Trophoblast cell (in vitro differentiated cells and primary cell): ENCODE measurements at regions not wholly inside any gene's neighbourhood (a gene's known extent, or its start where the extent isn't known, plus 50 kb on each side); places are given as distances from the start of the nearest gene placed in this dataset.

Experiments
- DNase-seq, 2 donors: peaks; one replicate each; pipeline ENCODE4 v3.0.0-alpha.2; 2016
- H2AFZ ChIP-seq: 2 replicates; pipeline ENCODE4 v1.6.1; 2013; ENCODE audit warnings: low read length, moderate library complexity, mild to moderate bottlenecking; ENCODE audit not compliant: insufficient read depth, poor library complexity
- H2AK5ac ChIP-seq: 2 replicates; pipeline ENCODE4 v1.6.1; 2013; ENCODE audit warnings: mild to moderate bottlenecking, low read length
- H2BK120ac ChIP-seq: 2 replicates; pipeline ENCODE4 v1.6.1; 2013; ENCODE audit warnings: low read length, mild to moderate bottlenecking, moderate library complexity; ENCODE audit not compliant: insufficient read depth, poor library complexity
- H2BK12ac ChIP-seq: 2 replicates; pipeline ENCODE4 v1.6.1; 2013; ENCODE audit warnings: mild to moderate bottlenecking, low read length, moderate library complexity
- H2BK5ac ChIP-seq: 2 replicates; pipeline ENCODE4 v1.6.1; 2013; ENCODE audit warnings: low read length, low read depth, moderate library complexity, mild to moderate bottlenecking; ENCODE audit not compliant: poor library complexity
- H3K14ac ChIP-seq: 2 replicates; pipeline ENCODE4 v1.6.1; 2013; ENCODE audit warnings: mild to moderate bottlenecking, low read length
- H3K18ac ChIP-seq: 2 replicates; pipeline ENCODE4 v1.6.1; 2013; ENCODE audit warnings: mild to moderate bottlenecking, low read length
- H3K23ac ChIP-seq: 2 replicates; pipeline ENCODE4 v1.6.1; 2013; ENCODE audit warnings: low read length
- H3K27ac ChIP-seq: 2 replicates; pipeline ENCODE4 v1.5.1; 2013; ENCODE audit warnings: low read depth, mild to moderate bottlenecking, inconsistent platforms, low read length, moderate library complexity
- H3K27me3 ChIP-seq: 2 replicates; pipeline ENCODE4 v1.6.1; 2013; ENCODE audit warnings: inconsistent platforms, mild to moderate bottlenecking, low read length, moderate library complexity; ENCODE audit not compliant: insufficient read depth
- H3K36me3 ChIP-seq, 2 experiments: 1 replicate in 1 of 2; 2 replicates in 1 of 2; pipeline ENCODE4 v1.6.1; 2013; ENCODE audit warnings: low read length in 2 of 2, mild to moderate bottlenecking in 2 of 2, moderate library complexity in 1 of 2; ENCODE audit not compliant: insufficient read depth in 2 of 2, control insufficient read depth in 1 of 2
- H3K4ac ChIP-seq: 2 replicates; pipeline ENCODE4 v1.6.1; 2013; ENCODE audit warnings: low read depth, mild to moderate bottlenecking, low read length, moderate library complexity
- H3K4me1 ChIP-seq, 2 experiments: 1 replicate in 1 of 2; 2 replicates in 1 of 2; pipeline ENCODE4 v1.6.1; 2013; ENCODE audit warnings: low read length in 2 of 2, mild to moderate bottlenecking in 2 of 2, moderate library complexity in 1 of 2; ENCODE audit not compliant: insufficient read depth in 2 of 2, control insufficient read depth in 1 of 2
- H3K4me2 ChIP-seq: 2 replicates; pipeline ENCODE4 v1.6.1; 2013; ENCODE audit warnings: inconsistent platforms, mild to moderate bottlenecking, low read length, moderate library complexity
- H3K4me3 ChIP-seq: 2 replicates; pipeline ENCODE4 v1.5.1; 2013; ENCODE audit warnings: mild to moderate bottlenecking, low read depth, low read length, inconsistent platforms
- H3K79me1 ChIP-seq: one replicate; pipeline ENCODE4 v1.6.1; 2013; ENCODE audit warnings: low read length
- H3K79me2 ChIP-seq: 2 replicates; pipeline ENCODE4 v1.6.1; 2013; ENCODE audit warnings: low read length, mild to moderate bottlenecking; ENCODE audit not compliant: control insufficient read depth, insufficient read depth, poor library complexity
- H3K9ac ChIP-seq: 2 replicates; pipeline ENCODE4 v1.6.1; 2013; ENCODE audit warnings: mild to moderate bottlenecking, low read length
- H3K9me3 ChIP-seq: 2 replicates; pipeline ENCODE4 v1.6.1; 2013; ENCODE audit warnings: low read depth, mild to moderate bottlenecking, control low read depth, inconsistent platforms, low read length; ENCODE audit not compliant: insufficient read depth
- H4K12ac ChIP-seq: 2 replicates; pipeline ENCODE4 v1.6.1; 2013; ENCODE audit warnings: low read depth, mild to moderate bottlenecking, low read length, moderate library complexity
- H4K8ac ChIP-seq: 2 replicates; pipeline ENCODE4 v1.6.1; 2013; ENCODE audit warnings: low read depth, mild to moderate bottlenecking, low read length, moderate library complexity
- H4K91ac ChIP-seq: one replicate; pipeline ENCODE4 v1.6.1; 2013; ENCODE audit warnings: low read depth, mild to moderate bottlenecking, low read length, moderate library complexity
- WGBS: extraction: QIAGEN DNeasy Blood & Tissue Kit; methylation state at CpG from one replicate; pipeline ENCODE4 v1.1.7; 2013; ENCODE audit warnings: missing lambda C conversion rate; ENCODE audit not compliant: insufficient read length, insufficient coverage; ENCODE audit errors: extremely low coverage; 5-methylcytosine and 5-hydroxymethylcytosine counted together

DNA sequence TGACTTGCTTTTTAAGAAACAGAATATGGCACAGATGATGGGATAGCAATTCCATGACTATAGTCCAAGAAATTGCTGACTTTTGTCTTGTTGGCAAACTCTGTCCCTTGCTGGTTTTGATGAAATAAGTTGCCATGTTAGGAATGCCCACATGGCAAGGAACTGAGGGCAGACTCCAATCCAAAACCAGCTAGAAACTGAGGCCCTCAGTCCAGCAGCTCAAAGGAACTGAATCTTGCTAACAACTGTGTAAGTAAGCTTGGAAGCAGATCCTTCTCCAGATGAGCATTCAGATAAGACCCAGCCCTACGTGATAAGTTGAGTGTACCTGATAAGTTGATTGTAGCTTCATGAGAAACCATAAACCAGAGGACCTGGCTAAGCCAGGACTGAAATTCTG, 64.3 kb upstream of the BMPER start:
- no peak overlapping the region for H3K14ac ChIP-seq
- no peak overlapping the region for H4K12ac ChIP-seq
- no peaks in the 10 kb centered on the region for H3K4me1 ChIP-seq
- peaks cover 2% of the 10 kb centered on the region for H3K9me3 ChIP-seq
- H3K27me3 ChIP-seq, result no peaks in the 10 kb centered on the region
- no peak overlapping the region for H4K8ac ChIP-seq
- no peak overlapping the region for H3K23ac ChIP-seq
- H2AK5ac ChIP-seq, result no peak overlapping the region
- peak; percentile 62 to 76 for DNase-seq
- H2BK12ac ChIP-seq, result no peak overlapping the region
- H3K4ac ChIP-seq, result no peak overlapping the region
- H4K91ac ChIP-seq, result no peak overlapping the region
- H3K4me2 ChIP-seq, result no peak overlapping the region
- H3K79me1 ChIP-seq, result no peaks in the 10 kb centered on the region
- no peaks in the 10 kb centered on the region for H3K36me3 ChIP-seq
- no peak overlapping the region for H2BK120ac ChIP-seq
- H2BK5ac ChIP-seq, result no peak overlapping the region
- H3K18ac ChIP-seq, result no peak overlapping the region
- no CpG with 5 or more reads among the region's 1 CpG for WGBS
- H3K79me2 ChIP-seq, result no peaks in the 10 kb centered on the region
- no peak overlapping the region for H3K9ac ChIP-seq
- H3K27ac ChIP-seq, result no peak overlapping the region
- no peak overlapping the region for H2AFZ ChIP-seq
- no peak overlapping the region for H3K4me3 ChIP-seq

DNA sequence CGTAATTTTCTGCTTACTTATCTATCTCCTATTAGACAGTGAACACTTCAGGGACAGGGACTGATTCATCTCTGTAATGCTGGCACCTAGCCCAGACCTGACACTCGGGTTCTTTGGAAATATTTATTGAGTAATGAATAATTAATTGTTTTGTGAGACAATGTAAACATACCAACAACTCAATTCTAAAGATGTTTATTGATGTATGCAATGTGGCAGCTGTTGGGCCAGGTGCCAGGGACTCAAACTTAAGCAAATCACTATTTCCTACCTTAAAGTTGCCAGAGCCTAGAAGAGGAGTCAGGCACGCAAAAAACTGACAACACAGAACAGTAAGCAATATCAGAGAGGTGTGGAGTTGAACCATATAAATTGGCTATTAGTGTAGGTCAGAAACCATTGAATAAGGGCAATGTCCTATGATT, 63.6 kb upstream of the BMPER start:
- Histone ChIP-seq H3K23ac (no peak overlapping the region), H4K91ac (no peak overlapping the region), H3K4ac (no peak overlapping the region), H3K9me3 (peaks cover 2% of the 10 kb centered on the region), H3K18ac (no peak overlapping the region), H3K9ac (no peak overlapping the region), H2BK12ac (no peak overlapping the region), H3K36me3 (no peaks in the 10 kb centered on the region), H3K4me3 (no peak overlapping the region), H3K79me2 (no peaks in the 10 kb centered on the region), H3K4me1 (no peaks in the 10 kb centered on the region), H3K27ac (no peak overlapping the region), H3K79me1 (no peaks in the 10 kb centered on the region), H4K12ac (no peak overlapping the region), H4K8ac (no peak overlapping the region), H2BK120ac (no peak overlapping the region), H2AFZ (no peak overlapping the region), H3K14ac (no peak overlapping the region), H3K4me2 (no peak overlapping the region), H2BK5ac (no peak overlapping the region), H2AK5ac (no peak overlapping the region), H3K27me3 (no peaks in the 10 kb centered on the region)
- DNase-seq, result peak; percentile 52 to 71
- no CpG with 5 or more reads among the region's 3 CpGs for WGBS

GRCh38 chr7:33842150-33842549, 63.2 kb upstream of the BMPER start:
- Histone ChIP-seq H3K36me3 (no peaks in the 10 kb centered on the region), H3K79me1 (no peaks in the 10 kb centered on the region), H3K27me3 (no peaks in the 10 kb centered on the region), H4K91ac (no peak overlapping the region), H3K4me3 (no peak overlapping the region), H3K14ac (no peak overlapping the region), H4K12ac (no peak overlapping the region), H2AK5ac (no peak overlapping the region), H2BK5ac (no peak overlapping the region), H3K79me2 (no peaks in the 10 kb centered on the region), H2AFZ (no peak overlapping the region), H3K9ac (no peak overlapping the region), H3K23ac (no peak overlapping the region), H4K8ac (no peak overlapping the region), H3K4me2 (no peak overlapping the region), H2BK12ac (no peak overlapping the region), H2BK120ac (no peak overlapping the region), H3K4me1 (no peaks in the 10 kb centered on the region), H3K9me3 (peaks cover 2% of the 10 kb centered on the region), H3K4ac (no peak overlapping the region), H3K27ac (no peak overlapping the region), H3K18ac (no peak overlapping the region)
- no peak for DNase-seq
- no CpG with 5 or more reads among the region's 3 CpGs for WGBS

DNA sequence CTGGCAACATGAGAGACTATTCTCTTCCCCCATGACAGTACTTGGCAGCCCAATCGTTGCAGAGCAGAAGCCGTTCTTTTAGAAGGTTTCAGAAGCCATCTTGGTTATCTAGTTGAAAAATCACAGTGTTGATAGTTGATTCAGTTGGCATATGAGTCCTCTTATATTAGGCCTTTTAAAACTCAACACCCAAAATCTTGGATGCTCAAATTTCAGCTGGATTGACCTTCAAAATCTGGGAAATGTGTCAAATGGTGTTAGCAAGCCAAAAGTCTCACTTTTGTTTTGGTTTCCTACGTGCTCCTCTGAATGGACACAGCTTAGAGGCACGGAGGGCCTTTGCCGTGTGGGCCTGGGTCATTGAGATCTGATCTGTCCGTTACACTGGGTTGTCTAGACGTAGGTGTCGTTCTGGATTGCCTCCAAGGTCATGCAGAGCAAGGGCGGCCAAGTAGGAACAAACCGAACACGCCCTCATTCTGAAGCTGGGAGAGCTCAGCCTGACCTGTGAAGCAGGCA, 59.3 kb upstream of the BMPER start:
- no CpG with 5 or more reads among the region's 11 CpGs for WGBS
- Histone ChIP-seq H3K4ac (no peak overlapping the region), H3K4me2 (no peak overlapping the region), H4K12ac (no peak overlapping the region), H3K14ac (no peak overlapping the region), H3K79me2 (no peaks in the 10 kb centered on the region), H3K4me3 (no peak overlapping the region), H4K91ac (no peak overlapping the region), H2BK12ac (no peak overlapping the region), H3K27ac (no peak overlapping the region), H2AFZ (no peak overlapping the region), H2BK5ac (no peak overlapping the region), H3K79me1 (no peaks in the 10 kb centered on the region), H3K23ac (no peak overlapping the region), H2AK5ac (no peak overlapping the region), H3K18ac (no peak overlapping the region), H2BK120ac (no peak overlapping the region), H3K27me3 (no peaks in the 10 kb centered on the region), H3K36me3 (no peaks in the 10 kb centered on the region), H3K4me1 (no peaks in the 10 kb centered on the region), H3K9me3 (peaks cover 2% of the 10 kb centered on the region), H4K8ac (no peak overlapping the region), H3K9ac (no peak overlapping the region)
- DNase-seq, result no peak
